HCT116 (cell line): ENCODE measurements at regions not wholly inside any gene's neighbourhood (a gene's known extent, or its start where the extent isn't known, plus 50 kb on each side); places are given as distances from the start of the nearest gene placed in this dataset.

Experiments
- EGR1 ChIP-seq: IDR thresholded peaks from 2 replicates; pipeline ENCODE4 v1.6.1; 2012; ENCODE audit warnings: low read depth
- EZH2 ChIP-seq: fragments of 200-600 bp; sonication (generic); IDR thresholded peaks from 2 replicates; pipeline ENCODE4 v1.6.1; 2017; ENCODE audit warnings: antibody characterized with exemption, mixed run types
- EZH2phosphoT487 ChIP-seq: fragments of 200-600 bp; IDR thresholded peaks from 2 replicates; pipeline ENCODE4 v1.6.1; 2018; ENCODE audit warnings: antibody characterized with exemption, borderline replicate concordance
- FOSL1 ChIP-seq: IDR thresholded peaks from 2 replicates; pipeline ENCODE4 v1.6.1; 2012; ENCODE audit warnings: low read depth
- JUND ChIP-seq: IDR thresholded peaks from 2 replicates; pipeline ENCODE4 v1.6.1; 2012
- POLR2A ChIP-seq: IDR thresholded peaks from 2 replicates; pipeline ENCODE4 v1.7.0; 2011; ENCODE audit warnings: borderline replicate concordance; ENCODE audit not compliant: insufficient read depth, insufficient read length; ENCODE audit errors: extremely low read depth
- REST ChIP-seq: IDR thresholded peaks from 2 replicates; pipeline ENCODE4 v1.6.1; 2012; ENCODE audit warnings: low read depth
- SP1 ChIP-seq: IDR thresholded peaks from 2 replicates; pipeline ENCODE4 v1.6.1; 2012; ENCODE audit warnings: low read depth
- TCF7L2 ChIP-seq: IDR thresholded peaks from 2 replicates; pipeline ENCODE4 v1.7.0; 2011; ENCODE audit warnings: borderline replicate concordance, inconsistent platforms; ENCODE audit not compliant: insufficient read depth, insufficient read length; ENCODE audit errors: extremely low read depth
- ZFX ChIP-seq: fragments of 450-650 bp; IDR thresholded peaks from 2 replicates; pipeline ENCODE4 v1.6.1; 2017
- TF ChIP-seq, protein P1 (sequence below), 3 experiments: fragments of 200-600 bp in 1 of 3; sonication (generic) in 1 of 3; IDR thresholded peaks in 2 of 3; conservative IDR thresholded peaks in 1 of 3; 2 replicates each; pipeline ENCODE4 v1.5.1; 2012 to 2017; ENCODE audit warnings: low read depth in 2 of 3, low read length in 2 of 3, antibody characterized with exemption in 1 of 3, borderline replicate concordance in 1 of 3, control low read depth in 1 of 3, mild to moderate bottlenecking in 1 of 3, mixed read lengths in 1 of 3, mixed run types in 1 of 3, moderate library complexity in 1 of 3; ENCODE audit not compliant: insufficient read depth in 1 of 3

DNA sequence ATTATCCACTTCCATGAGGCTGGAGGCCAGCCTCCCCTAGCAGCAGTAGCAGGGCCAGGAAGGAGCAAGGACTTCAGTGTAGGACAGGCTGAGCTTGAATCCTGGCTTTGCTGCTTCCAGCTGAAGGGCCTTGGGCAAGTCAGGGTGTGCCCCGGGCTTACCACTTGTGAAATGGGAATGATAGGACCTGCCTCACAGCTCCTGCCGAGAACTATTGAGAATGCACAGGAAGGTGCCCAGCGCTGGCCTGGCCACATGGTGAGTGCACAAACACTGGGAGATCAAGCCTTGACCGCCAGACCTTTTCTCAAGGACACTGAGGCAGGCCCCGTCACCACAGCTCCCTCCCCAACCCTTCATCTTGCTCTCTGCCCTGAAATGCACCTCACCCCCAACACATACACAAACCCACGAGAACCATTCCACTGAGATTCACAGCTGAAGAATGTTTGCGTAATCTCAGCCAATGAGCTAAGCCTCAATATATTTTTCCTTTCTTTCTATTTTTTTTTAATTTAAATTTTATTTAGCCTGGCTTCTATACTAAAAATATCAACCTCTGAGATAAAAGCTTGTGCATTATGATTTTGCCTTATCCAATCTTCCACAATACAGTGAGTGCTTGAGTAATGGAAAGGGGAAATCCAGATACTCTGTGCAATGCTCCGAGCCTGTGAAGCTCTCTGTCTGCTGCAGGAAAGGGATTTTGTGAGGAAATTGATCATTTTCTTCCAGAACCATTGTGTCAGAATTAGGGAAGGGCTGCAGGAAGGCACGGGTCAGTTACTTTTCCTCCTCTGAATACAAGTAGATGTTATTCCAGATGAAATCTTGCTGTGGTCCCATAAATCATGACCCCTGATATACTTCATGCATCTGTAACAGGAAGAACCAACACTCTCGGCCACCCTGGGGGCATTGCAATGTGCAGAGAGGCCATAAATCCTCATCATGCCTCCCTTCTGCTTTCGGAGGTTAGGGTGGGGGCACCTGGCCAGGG, 193.9 kb downstream of the TLE3 start:
- TF ChIP-seq TCF7L2 (no peak), ZFX (no peak), SP1 (no peak), POLR2A (no peak), EZH2 (no peak), EGR1 (no peak), JUND (no peak), REST (no peak), FOSL1 (no peak), EZH2phosphoT487 (no peak)
- TF ChIP-seq, protein P1, sequence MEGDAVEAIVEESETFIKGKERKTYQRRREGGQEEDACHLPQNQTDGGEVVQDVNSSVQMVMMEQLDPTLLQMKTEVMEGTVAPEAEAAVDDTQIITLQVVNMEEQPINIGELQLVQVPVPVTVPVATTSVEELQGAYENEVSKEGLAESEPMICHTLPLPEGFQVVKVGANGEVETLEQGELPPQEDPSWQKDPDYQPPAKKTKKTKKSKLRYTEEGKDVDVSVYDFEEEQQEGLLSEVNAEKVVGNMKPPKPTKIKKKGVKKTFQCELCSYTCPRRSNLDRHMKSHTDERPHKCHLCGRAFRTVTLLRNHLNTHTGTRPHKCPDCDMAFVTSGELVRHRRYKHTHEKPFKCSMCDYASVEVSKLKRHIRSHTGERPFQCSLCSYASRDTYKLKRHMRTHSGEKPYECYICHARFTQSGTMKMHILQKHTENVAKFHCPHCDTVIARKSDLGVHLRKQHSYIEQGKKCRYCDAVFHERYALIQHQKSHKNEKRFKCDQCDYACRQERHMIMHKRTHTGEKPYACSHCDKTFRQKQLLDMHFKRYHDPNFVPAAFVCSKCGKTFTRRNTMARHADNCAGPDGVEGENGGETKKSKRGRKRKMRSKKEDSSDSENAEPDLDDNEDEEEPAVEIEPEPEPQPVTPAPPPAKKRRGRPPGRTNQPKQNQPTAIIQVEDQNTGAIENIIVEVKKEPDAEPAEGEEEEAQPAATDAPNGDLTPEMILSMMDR (IDR thresholded peaks at IDR 0.05 in 2 of 3, conservative IDR thresholded peaks at IDR 0.05 in 1 of 3; ENCODE audit: borderline replicate concordance in 1 of 3, insufficient read depth in 1 of 3, low read depth in 2 of 3, low read length in 2 of 3), result no peak
